K562 (cell line): ENCODE measurements at regions not wholly inside any gene's neighbourhood (a gene's known extent, or its start where the extent isn't known, plus 50 kb on each side); places are given as distances from the start of the nearest gene placed in this dataset.

Experiments
- ATAC-seq: fragments of 200-7000 bp; cut with Tn5 transposase; 3 replicates; pipeline ENCODE4 v1.9.1; 2020; ENCODE audit warnings: moderate library complexity
- BruUV-seq: library from RNA; stranded (reverse); fragments of 400-500 nt; replicated peaks from 2 replicates; lab custom pipeline; 2021; lab: Mats Ljungman, UMichigan
- CTCF ChIA-PET: fragments of 300-600 bp; formaldehyde crosslinking; extraction: SDS; loops from one replicate; lab custom pipeline; 2021; ENCODE audit warnings: low intra/inter-chr PET ratio; lab: Yijun Ruan, JAX
- POLR2A ChIA-PET: fragments of 300-600, 350-650 bp; sonication (Branson Sonifier 250); formaldehyde crosslinking; extraction: SDS; loops from one replicate; lab custom pipeline; 2021; ENCODE audit warnings: antibody characterized with exemption, inconsistent platforms; lab: Yijun Ruan, JAX
- DNase-seq, 4 experiments: peaks; one replicate each; pipeline versions ENCODE4 v3.0.0 to v3.0.0-alpha.2; 2011 to 2018; ENCODE audit warnings: low spot score in 3 of 4, mixed read lengths in 3 of 4; ENCODE audit errors: extremely low read depth in 1 of 4
- FAIRE-seq: peaks from 2 replicates; lab custom pipeline; 2011; peaks lifted over from hg19 to GRCh38; lab: Jason Lieb, UNC
- H2AFZ ChIP-seq: 2 replicates; pipeline ENCODE4 v1.6.0; 2011; ENCODE audit warnings: low read depth, low read length, control low read depth, inconsistent platforms
- H3K27ac ChIP-seq: fragments of 200-600 bp; 3 replicates; pipeline ENCODE4 v1.8.0; 2011; ENCODE audit warnings: low read depth, mild to moderate bottlenecking, control low read depth, inconsistent platforms, low read length, moderate library complexity, mixed read lengths; ENCODE audit errors: extremely low read depth
- H3K27me3 ChIP-seq, 2 experiments: fragments of 300-600 bp in 1 of 2; 2 replicates in 1 of 2; 3 replicates in 1 of 2; pipeline versions ENCODE4 v1.6.0 to v1.8.0; 2011; ENCODE audit warnings: inconsistent platforms in 2 of 2, low read length in 2 of 2, mild to moderate bottlenecking in 1 of 2, mixed read lengths in 1 of 2, moderate library complexity in 1 of 2; ENCODE audit not compliant: control insufficient read depth in 2 of 2, insufficient read depth in 2 of 2
- H3K36me3 ChIP-seq: fragments of 300-600 bp; 3 replicates; pipeline ENCODE4 v1.8.0; 2011; ENCODE audit warnings: mild to moderate bottlenecking, low read length, inconsistent platforms; ENCODE audit not compliant: control insufficient read depth, insufficient read depth
- H3K4me1 ChIP-seq, 2 experiments: fragments of 200-600 bp in 1 of 2; replicated peaks in 1 of 2; 2 replicates in 1 of 2; 3 replicates in 1 of 2; pipeline versions ENCODE4 v1.5.1 to v1.8.0; 2011; ENCODE audit warnings: inconsistent platforms in 2 of 2, low read length in 2 of 2, mild to moderate bottlenecking in 1 of 2, mixed read lengths in 1 of 2, moderate library complexity in 1 of 2; ENCODE audit not compliant: control insufficient read depth in 2 of 2, insufficient read depth in 2 of 2
- H3K4me2 ChIP-seq: 2 replicates; pipeline ENCODE4 v1.6.1; 2011; ENCODE audit warnings: low read length, control low read depth, inconsistent platforms, mixed read lengths; ENCODE audit not compliant: insufficient read depth
- H3K4me3 ChIP-seq: fragments of 200-600 bp; sonication (generic), shearing (Covaris generic); 2 replicates; pipeline ENCODE4 v1.5.1; 2016; ENCODE audit warnings: control low read depth, inconsistent platforms
- H3K79me2 ChIP-seq: fragments of 200-600 bp; 3 replicates; pipeline ENCODE4 v1.8.0; 2011; ENCODE audit warnings: low read length, inconsistent platforms; ENCODE audit not compliant: control insufficient read depth, insufficient read depth
- H3K9ac ChIP-seq, 2 experiments: 2 replicates each; pipeline versions ENCODE4 v1.6.0 to v1.6.1; 2011; ENCODE audit warnings: low read depth in 2 of 2, low read length in 2 of 2, control low read depth in 1 of 2, inconsistent platforms in 1 of 2, mild to moderate bottlenecking in 1 of 2, mixed read lengths in 1 of 2; ENCODE audit not compliant: insufficient read depth in 1 of 2
- H3K9me1 ChIP-seq: one replicate; pipeline ENCODE4 v1.6.0; 2011; ENCODE audit warnings: inconsistent platforms, mild to moderate bottlenecking, low read length, moderate library complexity; ENCODE audit not compliant: control insufficient read depth, insufficient read depth
- H3K9me3 ChIP-seq: replicated peaks from 2 replicates; pipeline ENCODE4 v1.5.1; 2011; ENCODE audit warnings: low read depth, low read length, inconsistent platforms; ENCODE audit not compliant: control insufficient read depth, insufficient read depth
- H4K20me1 ChIP-seq: replicated peaks from 2 replicates; pipeline ENCODE4 v1.6.1; 2011; ENCODE audit warnings: low read length, inconsistent platforms, mixed read lengths; ENCODE audit not compliant: control insufficient read depth, insufficient read depth
- ARID3A ChIP-seq: IDR thresholded peaks from 2 replicates; pipeline ENCODE4 v1.6.1; 2012; ENCODE audit warnings: low read depth, low read length, improper control_type of control experiment, borderline replicate concordance
- CTCF ChIP-seq, 3 experiments: IDR thresholded peaks in 2 of 3; conservative IDR thresholded peaks in 1 of 3; 2 replicates each; pipeline ENCODE4 v1.5.1; 2011 to 2012; ENCODE audit warnings: low read length in 3 of 3, mild to moderate bottlenecking in 3 of 3, control low read depth in 2 of 3, improper control_type of control experiment in 1 of 3, inconsistent platforms in 1 of 3, low read depth in 1 of 3, mixed read lengths in 1 of 3, moderate library complexity in 1 of 3; ENCODE audit not compliant: insufficient read depth in 2 of 3
- RAD21 ChIP-seq, 2 experiments: fragments of 250-450 bp in 1 of 2; fragments of 450-650 bp in 1 of 2; sonication (Bioruptor Pico) in 1 of 2; formaldehyde crosslinking in 1 of 2; IDR thresholded peaks in 1 of 2; conservative IDR thresholded peaks in 1 of 2; 2 replicates each; pipeline versions ENCODE4 v1.4.0 to v1.8.0; 2020 to 2022; ENCODE audit warnings: mild to moderate bottlenecking in 2 of 2, moderate library complexity in 1 of 2
- SAFB ChIP-seq: fragments of 200-400 bp; formaldehyde crosslinking; IDR thresholded peaks from 2 replicates; pipeline ENCODE4 v1.6.1; 2017; ENCODE audit warnings: low read depth, low read length, borderline replicate concordance
- ZNF174 ChIP-seq: fragments of 250-450 bp; sonication (Bioruptor Pico); IDR thresholded peaks from 2 replicates; pipeline ENCODE4 v1.4.0; 2020; ENCODE audit warnings: mild to moderate bottlenecking
- WGBS: fragments of 100-300 bp; shearing (Covaris generic); methylation state at CpG from one replicate; pipeline ENCODE4 v1.1.6; 2016; ENCODE audit warnings: low coverage, mixed read lengths; ENCODE audit not compliant: insufficient coverage; ENCODE audit errors: missing lambda C conversion rate; 5-methylcytosine and 5-hydroxymethylcytosine counted together
- in situ Hi-C: fragments of 300-500 bp; cut with MboI; formaldehyde crosslinking; loops from 4 replicates; pipeline ENCODE4 v1.15.0; 2018; ENCODE audit warnings: inconsistent platforms, mixed read lengths
- intact Hi-C: fragments of 100-400 bp; cut with micrococcal nuclease; formaldehyde crosslinking; loops from 2 replicates; pipeline ENCODE4 v1.14.2; 2022

GRCh38 chrX:66731398-66731797, 92.5 kb upstream of the EDA2R start:
- Histone ChIP-seq H3K9ac (no peak overlapping the region), H3K9me1 (no peaks in the 10 kb centered on the region), H4K20me1 (no peaks in the 10 kb centered on the region), H3K9me3 (no peaks in the 10 kb centered on the region), H3K27me3 (no peaks in the 10 kb centered on the region), H3K36me3 (no peaks in the 10 kb centered on the region), H3K4me2 (no peak overlapping the region), H3K4me3 (no peak overlapping the region), H3K4me1 (no peaks in the 10 kb centered on the region), H3K27ac (no peak overlapping the region), H2AFZ (no peak overlapping the region), H3K79me2 (no peaks in the 10 kb centered on the region)
- FAIRE-seq, result no peak
- TF ChIP-seq SAFB, result no peak
- peak in 2 of 3 experiments; percentile 18 to 44; a peak in 4 of 6 replicates for TF ChIP-seq CTCF (IDR thresholded peaks at IDR 0.05 in 2 of 3, conservative IDR thresholded peaks at IDR 0.05 in 1 of 3; ENCODE audit: insufficient read depth in 2 of 3, low read depth in 1 of 3, low read length in 3 of 3)
- no peak for TF ChIP-seq ZNF174
- peak; percentile 9 to 55; a peak in 3 of 4 replicates for TF ChIP-seq RAD21 (CRISPR knock-in tag; conservative IDR thresholded peaks at IDR 0.05 in 1 of 2, IDR thresholded peaks at IDR 0.05 in 1 of 2)
- 0 out of 2 replicates have a peak, but pooled peaks have one; percentile 24 for TF ChIP-seq ARID3A
- no TSS peak for BruUV-seq
- peak; percentile 9 to 26 (median 12) for DNase-seq
- peak; percentile 65; the same call in 2 of the 3 replicates for ATAC-seq
- intact Hi-C loops, result no loop called here
- CTCF ChIA-PET, result interaction anchor here (0.6 to 0.7 kb wide), 2 partner anchors 532 to 1860 kb away, joined by 3 to 4 read pairs; no protein-coding TSS in a partner anchor
- WGBS, result 0% methylated on average over 2 of the region's 2 CpGs
- POLR2A ChIA-PET, result no interaction called here
- in situ Hi-C loops, result no loop called here
